NCI-H748 (cell line): ENCODE measurements at regions not wholly inside any gene's neighbourhood (a gene's known extent, or its start where the extent isn't known, plus 50 kb on each side); places are given as distances from the start of the nearest gene placed in this dataset.
"Not testable (repeated sequence)": the region's sequence is repeated elsewhere in the genome, so short reads cannot be mapped to it uniquely, and the experiment has no call there.

Source experiments
- DNase-seq: peaks from one replicate; lab custom pipeline; 2025; ENCODE audit not compliant: unreplicated experiment; lab: John Stamatoyannopoulos, UW

DNA sequence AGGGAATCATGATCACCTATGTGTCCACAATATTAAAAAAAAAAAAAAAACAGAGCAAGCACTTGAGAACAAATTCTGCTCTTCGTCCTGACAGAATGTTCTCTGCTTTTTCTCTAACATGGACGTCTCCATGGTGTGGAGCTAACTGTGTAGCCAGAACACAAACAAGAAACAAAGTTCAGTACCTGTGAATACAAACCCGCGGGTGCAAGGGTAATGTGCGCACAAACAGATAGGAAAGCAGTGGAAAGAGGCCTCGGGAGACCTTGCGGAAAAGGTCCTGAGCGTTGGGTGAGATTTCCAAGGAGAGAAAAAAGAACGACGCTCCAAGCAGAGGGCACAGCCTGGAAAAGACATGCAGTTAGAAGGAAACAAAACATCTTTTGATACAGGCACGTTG is 92.0 kb upstream of the TBL1X start:
- no peak for DNase-seq

GRCh38 chrX:9373789-9374188 is 91.1 kb upstream of the TBL1X start:
- DNase-seq, result no peak

- no peak for DNase-seq
Observed at GRCh38 chrX:9374555-9374954, 90.3 kb upstream of the TBL1X start.

GRCh38 chrX:9376111-9376510 is 88.7 kb upstream of the TBL1X start:
- DNase-seq, result no peak

- DNase-seq, result not testable (repeated sequence)
Observed at GRCh38 chrX:9377216-9377615, 87.6 kb upstream of the TBL1X start.

- DNase-seq, result peak; percentile 33
Observed at GRCh38 chrX:9378980-9379696, 85.7 kb upstream of the TBL1X start.

GRCh38 chrX:9379697-9380551 is 84.9 kb upstream of the TBL1X start:
- DNase-seq, result peak; percentile 81

GRCh38 chrX:9383655-9384054 is 81.2 kb upstream of the TBL1X start:
- DNase-seq, result no peak

DNA sequence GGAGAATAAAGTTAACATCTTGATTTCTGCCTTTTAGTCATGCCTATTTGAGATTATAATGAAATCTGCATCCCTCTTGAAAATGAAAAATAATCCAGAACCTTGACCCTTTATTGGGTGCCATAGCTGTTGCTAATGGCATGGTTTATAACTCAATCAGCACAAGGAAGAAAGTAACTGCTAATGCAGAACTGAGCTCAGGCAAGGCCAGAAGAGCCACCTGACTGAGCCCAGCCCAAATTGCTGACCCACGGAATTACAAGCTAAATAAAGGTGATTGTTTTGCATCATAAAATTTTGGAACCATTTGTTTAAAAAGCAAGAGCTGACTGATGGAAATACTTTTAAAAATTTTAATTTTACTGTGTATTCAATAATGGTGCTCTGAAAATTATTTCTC is 76.4 kb upstream of the TBL1X start:
- no peak for DNase-seq

DNA sequence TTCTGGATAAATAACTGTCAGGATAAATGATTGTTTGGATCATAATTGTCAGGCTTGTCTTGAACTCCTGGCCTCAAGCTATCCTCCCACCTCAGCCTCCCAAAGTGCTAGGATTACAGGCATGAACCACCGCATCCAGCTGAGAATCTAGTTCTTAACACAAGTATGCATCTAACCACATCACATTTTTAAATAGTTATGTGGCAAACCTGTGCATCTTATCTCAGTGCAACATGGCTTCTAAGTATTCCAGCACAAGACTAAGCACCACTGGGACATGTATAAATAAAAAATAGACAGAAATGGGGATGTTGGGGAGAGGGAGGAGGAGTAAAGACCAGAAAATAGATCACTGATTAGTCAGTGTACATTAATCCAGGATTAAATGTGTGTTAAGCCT is 74.7 kb upstream of the TBL1X start:
- DNase-seq, result no peak

DNA sequence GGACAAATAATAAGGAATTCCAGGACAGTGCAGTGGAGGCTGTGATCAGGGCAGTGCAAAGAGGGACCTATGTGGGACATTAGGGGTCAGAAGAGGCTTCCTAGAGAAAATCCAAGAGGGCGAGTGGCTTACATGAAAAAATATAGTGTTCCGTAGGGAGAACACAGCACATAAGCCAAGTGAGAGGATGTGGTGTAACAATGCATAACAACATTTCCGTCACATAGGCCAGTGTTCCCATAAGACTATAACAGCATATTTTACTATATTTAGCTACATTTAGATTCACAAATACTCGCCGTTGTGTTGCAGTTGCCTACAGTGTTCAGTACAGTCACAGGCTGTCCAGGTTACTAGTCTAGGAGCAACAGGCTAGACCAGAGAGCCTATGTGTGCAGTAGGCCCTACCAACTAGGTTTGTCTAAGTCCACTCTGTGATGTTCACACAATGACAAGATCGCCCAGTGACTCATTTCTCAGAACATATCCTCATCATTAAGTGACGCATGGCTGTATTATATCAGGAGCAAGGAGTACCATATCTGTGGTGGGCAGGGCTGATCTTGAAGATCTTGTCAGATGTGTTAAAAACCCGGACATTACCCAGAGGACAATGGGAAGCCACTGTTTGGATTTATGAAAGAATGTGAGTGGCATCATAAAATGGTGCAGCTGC is 74.0 kb upstream of the TBL1X start:
- no peak for DNase-seq

DNA sequence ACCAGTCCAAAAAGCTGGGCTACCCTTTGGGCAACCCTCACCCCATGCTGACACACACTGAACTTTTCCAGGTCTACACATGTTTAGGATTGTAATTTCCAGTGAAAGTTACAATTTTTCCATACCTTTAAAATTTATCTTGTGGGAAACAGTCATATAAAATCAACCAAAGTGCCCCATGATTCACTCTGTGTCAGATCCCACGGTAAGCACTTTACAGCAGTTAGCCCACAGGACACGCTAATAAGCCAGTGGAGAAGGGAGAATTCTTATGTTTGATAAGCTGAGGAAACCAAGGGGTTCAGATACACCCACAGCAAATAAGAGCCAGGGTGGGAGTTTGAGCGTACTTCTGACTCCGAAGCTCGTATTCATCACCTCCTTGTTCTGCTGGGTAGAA is 72.4 kb upstream of the TBL1X start:
- DNase-seq, result no peak

- no peak for DNase-seq
Observed at GRCh38 chrX:9393571-9393970, 71.3 kb upstream of the TBL1X start.

- no peak for DNase-seq
Observed at GRCh38 chrX:9394212-9394611, 70.6 kb upstream of the TBL1X start.

GRCh38 chrX:9396930-9397329 is 67.9 kb upstream of the TBL1X start:
- DNase-seq, result no peak

- no peak for DNase-seq
Observed at GRCh38 chrX:9401051-9401450, 63.8 kb upstream of the TBL1X start.

DNA sequence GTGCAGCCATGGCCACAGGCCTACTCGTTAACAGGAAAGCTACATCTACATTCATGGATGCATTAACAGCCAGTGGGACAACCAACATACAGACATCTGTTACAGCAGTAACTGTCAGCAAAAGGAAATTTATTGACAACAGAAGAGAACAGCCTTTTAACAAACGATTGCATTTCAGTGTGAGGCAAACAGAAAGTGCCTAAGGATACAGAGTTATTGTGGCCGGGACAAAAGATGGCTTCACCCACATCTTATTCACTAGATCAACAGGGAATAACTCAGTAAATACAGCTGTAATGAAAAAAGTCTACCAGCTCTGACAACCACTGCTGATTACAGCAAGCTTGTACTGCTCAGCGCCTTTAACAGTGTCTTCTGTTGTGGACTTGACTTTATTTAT is 61.5 kb upstream of the TBL1X start:
- DNase-seq, result peak; percentile 37

- not testable (repeated sequence) for DNase-seq
Observed at GRCh38 chrX:9405635-9406034, 59.2 kb upstream of the TBL1X start.

DNA sequence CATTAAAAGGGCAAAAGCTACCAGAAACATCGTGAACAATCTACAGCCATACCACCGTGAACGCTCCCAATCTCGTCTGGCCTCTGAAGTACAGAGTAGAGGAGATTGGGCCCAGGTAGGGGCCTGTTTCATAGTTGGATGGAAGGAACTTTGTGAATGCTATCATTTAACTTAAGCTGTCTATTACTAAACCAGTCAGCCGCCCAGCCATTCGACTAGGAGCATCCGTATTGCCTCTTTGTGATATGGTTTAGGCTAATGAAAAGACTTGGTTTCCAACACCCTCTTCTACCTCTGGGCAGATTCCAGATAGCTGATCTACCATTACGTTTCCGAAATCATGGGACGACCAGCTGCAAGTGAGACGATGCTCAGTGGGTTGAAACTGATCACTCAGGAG is 54.0 kb upstream of the TBL1X start:
- DNase-seq, result not testable (repeated sequence)

DNA sequence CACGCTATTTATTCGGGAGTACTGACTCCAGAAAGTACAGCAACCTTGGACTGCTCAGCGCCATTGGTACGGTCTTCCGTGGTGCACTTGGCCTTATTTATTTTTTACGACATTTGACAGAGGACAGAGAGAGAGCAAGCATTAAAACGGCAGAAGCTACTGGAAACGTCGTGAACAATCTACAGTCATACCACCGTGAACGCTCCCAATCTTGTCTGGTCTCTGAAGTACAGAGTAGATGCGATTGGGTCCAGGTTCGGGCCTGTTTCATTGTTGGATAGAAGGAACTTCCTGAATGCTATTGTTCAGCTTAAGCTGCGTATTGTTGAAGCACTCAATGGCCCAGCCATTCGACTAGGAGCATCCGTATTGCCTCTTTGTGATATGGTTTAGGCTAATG is 53.2 kb upstream of the TBL1X start:
- DNase-seq, result not testable (repeated sequence)

GRCh38 chrX:9414416-9414815 is 50.4 kb upstream of the TBL1X start:
- DNase-seq, result no peak
